ENCODE measurements at regions not wholly inside any gene's neighbourhood (a gene's known extent, or its start where the extent isn't known, plus 50 kb on each side); places are given as distances from the start of the nearest gene placed in this dataset.

GRCh38 chr18:1270081-1270480 lies 365.4 kb downstream of the ADCYAP1 start:
- TF ChIP-seq EZH2 (IDR thresholded peaks at IDR 0.05; ENCODE audit: insufficient read depth, poor library complexity, severe bottlenecking), result no peak
- no peak for TF ChIP-seq EZH2phosphoT487 (IDR thresholded peaks at IDR 0.05; ENCODE audit: insufficient read depth, low read depth)
